ENCODE measurements at regions not wholly inside any gene's neighbourhood (a gene's known extent, or its start where the extent isn't known, plus 50 kb on each side); places are given as distances from the start of the nearest gene placed in this dataset.
A peak's percentile ranks its signal among the peaks of the same experiment; 100 is the strongest.

DNA sequence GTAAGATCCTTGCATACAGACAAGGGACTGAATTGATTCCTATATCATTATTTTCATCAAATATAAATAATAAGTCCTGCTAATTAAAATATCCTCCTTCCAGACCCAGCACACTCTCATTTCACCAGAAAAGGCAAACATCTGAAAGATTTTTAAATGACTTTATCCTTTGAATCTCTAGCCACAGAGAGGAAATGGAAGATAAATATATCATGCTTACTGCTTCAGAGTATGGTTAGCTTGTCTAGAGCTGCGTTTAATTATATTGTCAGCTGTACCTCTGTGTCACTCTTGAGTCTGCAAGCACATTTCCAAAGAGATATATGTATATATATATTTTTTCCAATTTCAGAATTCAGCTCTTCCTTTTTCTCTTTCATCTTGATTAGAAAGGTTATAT, 232.7 kb downstream of the TRIB2 start:
- ATAC-seq (ENCODE audit: poor library complexity) (no peak), DNase-seq (no peak)
- intact Hi-C loops (cut with DNase I): no loop called here

DNA sequence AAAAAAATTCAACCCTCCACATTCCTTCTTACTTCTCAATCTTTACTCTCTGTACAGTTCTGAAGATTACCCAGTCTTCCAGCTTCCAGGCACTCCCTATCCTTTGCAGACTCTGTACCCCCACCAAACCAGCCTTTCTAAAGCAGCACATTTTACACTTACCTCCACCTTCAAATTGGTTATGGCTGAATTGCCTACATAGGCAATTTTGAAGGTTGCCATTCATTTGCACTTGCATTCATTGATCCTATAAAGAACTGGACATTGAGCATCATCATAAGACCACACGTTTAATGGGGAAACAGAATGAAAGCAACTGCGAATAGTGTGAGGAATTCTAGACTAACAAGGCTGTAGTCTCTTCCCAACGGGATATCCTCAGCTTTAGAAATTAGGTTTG, 233.4 kb downstream of the TRIB2 start:
- DNase-seq (no peak), ATAC-seq (ENCODE audit: poor library complexity) (no peak)
- intact Hi-C loops (cut with DNase I): no loop called here

DNA sequence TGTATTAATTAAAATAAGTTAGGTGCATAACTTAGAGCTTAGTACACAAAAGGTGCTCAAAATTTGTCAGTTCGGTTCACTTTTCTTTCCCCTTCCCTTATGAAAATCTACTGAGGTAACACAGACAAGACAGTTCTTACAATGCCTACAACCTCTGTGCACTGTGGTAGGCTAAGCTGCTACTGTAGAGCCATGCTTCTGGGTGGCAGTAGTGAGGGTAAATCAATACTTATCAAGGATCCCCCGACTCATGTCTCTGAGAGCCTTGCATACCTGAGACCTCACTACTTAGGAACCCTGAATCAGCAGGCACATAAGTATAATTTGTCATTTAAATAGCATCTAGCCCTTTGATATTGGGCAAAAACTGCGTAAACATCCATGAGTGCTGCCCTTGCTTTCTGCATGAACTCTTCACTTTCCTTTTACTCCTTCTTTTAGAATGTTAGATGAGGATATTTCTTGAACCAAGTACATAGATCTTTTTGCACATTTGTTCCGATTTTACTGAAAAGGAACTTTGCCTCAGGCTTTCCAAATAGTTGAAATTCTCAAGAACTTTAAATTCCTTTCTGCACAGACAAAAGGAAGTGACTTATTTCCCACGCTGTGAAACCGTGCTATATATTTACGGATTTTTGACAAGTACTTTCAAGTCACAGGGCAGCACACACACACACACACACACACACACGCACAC, 234.4 kb downstream of the TRIB2 start:
- DNase-seq: no peak
- intact Hi-C loops (cut with DNase I): no loop called here
- no peak for ATAC-seq (ENCODE audit: poor library complexity)

DNA sequence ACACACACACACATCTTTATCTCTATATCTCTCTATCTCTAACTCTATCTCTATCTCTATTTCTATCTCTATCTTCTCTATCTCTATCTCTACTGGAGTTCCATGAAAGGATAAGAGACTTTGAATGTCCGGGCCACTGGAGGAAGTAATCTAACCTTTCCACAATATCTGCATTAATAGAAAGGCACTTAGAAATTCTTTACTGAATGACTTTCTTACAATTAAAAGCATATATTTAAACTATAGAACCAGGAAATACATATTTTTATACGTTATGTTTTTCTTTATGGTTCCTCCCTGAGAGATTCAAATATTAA, 234.9 kb downstream of the TRIB2 start:
- intact Hi-C loops (cut with DNase I): no loop called here
- ATAC-seq (ENCODE audit: poor library complexity) (no peak), DNase-seq (no peak)

DNA sequence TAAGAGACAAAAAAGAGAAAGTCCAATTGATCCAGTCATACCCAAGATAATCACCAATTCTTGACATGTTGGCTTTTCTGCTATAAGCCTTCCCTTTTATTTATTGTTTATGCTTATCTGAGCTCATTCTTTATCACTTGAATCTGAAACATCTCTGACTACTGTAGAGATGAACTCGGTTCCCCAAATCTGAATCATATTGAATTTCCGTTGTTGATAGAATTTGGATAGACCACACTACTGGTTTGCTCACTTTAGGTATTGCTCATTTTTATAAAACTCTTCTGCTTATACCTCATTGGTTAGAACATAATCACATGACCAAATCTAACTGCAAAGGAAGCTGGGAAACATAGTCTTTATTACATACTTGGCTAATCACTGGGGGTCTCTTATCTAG, 236.9 kb downstream of the TRIB2 start:
- DNase-seq (no peak), ATAC-seq (ENCODE audit: poor library complexity) (no peak)
- intact Hi-C loops (cut with DNase I): no loop called here

DNA sequence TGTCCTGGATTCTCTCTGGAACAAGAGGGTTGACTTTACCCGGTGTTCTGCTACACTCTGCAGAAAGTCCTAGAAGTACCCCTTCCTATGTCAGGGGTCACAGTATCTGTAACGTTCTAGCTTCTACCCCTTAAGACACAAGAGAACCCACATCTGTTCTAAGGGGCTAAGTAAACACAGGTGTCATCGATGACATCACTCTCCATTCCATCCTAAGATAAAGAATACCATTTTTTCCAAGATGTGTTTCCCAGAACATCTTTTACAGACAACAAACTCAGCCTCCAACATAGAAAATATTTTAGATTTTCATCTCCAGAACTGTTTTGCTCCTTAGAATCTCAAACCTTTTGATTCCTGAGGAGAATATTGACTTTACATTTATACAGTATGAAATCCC, 239.1 kb downstream of the TRIB2 start:
- DNase-seq (no peak), ATAC-seq (ENCODE audit: poor library complexity) (no peak)
- intact Hi-C loops (cut with DNase I): no loop called here

DNA sequence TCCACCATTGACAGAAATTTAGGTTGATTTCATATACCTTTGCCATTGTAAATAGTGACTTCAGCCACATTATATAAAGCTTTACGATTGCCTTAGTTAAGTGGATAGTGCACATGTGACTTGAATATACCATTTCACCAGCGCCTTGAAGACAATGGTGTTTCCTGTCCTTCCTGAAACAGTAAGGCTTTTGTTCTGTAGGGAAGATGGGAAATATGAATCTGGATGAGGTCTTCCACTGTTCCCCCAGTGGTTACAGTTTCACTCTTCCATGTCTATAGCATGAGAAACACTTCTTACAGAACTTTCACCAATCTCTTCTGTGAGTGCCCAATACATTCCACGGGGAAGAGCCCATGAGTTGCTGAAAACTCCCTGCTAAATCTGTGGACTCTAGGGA, 240.5 kb downstream of the TRIB2 start:
- intact Hi-C loops (cut with DNase I): no loop called here
- DNase-seq (no peak), ATAC-seq (ENCODE audit: poor library complexity) (no peak)

DNA sequence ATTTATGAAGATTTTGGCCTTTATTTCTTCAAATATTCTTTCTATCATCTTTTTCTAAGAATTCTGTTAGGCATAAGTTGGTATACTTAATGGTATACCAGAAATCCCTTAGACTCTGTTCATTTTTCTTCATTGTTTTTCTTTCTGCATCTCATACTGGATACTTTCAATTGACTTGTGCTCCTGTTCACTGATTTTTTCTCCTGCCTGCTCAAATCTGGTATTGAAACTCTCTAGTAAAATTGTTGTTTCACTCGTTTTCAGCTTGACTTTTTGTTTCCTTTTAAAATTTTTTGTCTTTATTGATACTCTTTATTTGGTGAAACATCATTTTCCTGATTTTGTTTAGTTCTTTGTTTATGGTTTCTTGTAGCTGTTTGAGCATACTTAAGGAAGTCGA, 243.2 kb downstream of the TRIB2 start:
- ATAC-seq (ENCODE audit: poor library complexity): no peak

DNA sequence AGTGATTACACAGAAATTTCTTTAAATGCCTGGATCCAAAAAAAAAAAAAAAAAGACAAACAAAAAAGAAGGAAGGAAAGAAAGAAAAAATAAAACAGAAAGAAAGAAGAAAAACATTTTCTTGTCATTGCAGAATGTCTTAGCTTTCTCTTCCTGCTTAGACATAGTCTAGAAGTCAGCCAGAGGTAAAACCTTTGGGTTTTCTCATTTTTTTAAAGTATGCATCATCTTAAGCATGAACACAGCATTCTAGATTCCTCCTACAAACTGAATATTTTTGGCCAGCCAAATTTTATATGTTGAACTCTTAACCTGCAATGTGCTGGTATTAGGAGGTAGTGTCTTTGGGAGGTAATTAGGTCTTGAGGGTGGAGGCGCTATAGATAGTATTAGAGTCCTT, 243.9 kb downstream of the TRIB2 start:
- intact Hi-C loops (cut with DNase I): no loop called here
- DNase-seq: no peak
- ATAC-seq (ENCODE audit: poor library complexity): no peak

More for the DNA sequence above, 243.2 kb downstream of the TRIB2 start:
- intact Hi-C loops (cut with DNase I): no loop called here
- DNase-seq: no peak

DNA sequence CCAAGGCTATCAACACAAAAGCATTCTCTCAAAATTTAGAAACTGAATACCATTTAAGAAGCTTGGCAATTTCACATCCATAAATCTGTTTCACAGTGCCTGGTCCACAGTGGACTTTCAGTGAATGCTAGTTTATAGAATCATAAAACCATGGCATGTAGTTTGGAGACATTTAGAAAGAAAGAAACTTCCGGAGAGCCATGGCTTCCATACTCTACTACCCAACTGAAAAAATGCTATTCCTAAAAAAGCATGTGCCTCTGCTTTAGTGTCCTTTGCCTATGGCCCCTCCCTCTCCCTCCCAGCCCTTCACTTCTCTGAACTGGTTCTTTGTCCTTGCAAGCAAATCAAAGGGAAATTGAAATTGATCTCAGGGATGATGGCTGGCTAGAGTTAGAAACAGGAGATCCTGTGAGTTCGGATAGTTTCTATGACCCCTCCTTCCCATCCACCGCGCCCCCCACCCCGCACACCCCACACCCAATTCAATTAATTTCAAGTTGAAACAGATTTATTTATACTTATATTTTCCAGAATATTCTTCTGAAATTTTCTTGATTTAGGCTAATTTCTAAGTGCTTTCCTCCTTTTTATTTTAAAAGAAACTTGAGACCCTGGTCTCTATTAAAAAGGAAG, 248.3 kb downstream of the TRIB2 start:
- intact Hi-C loops (cut with DNase I): no loop called here
- DNase-seq (no peak), ATAC-seq (ENCODE audit: poor library complexity) (no peak)

DNA sequence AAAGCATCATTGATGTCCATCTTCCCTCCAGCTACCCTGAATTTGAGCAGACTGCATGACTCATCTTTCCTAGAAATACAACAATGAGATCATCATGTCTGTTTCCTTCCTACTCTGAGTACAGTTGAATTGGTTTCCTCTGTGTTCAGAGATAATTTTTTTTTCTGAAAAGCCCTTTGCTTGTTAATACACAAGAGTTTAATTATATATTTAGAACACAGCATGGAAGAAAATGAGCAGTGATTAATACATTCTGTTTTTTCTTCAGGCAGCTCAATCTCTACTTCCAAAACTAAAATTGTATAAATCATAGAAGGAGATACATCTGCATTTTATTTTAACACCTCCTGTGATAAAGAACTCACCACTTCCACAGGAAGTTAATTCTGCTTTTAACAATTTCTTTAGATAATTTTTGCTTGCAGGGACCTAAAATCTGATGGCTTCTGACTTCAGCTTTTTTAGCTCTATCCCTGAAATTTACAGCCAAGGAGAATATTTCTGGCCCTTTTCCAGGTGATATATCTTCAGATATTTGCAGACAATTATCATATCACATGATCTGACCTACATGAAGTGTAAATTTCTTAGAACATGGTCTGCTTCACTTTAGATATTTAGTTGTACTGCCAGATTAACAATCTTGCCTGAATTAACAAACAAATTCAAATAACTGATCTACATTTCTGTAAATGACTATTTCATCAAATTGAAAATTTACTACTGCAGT, 249.0 kb downstream of the TRIB2 start:
- DNase-seq: no peak
- ATAC-seq (ENCODE audit: poor library complexity): peak; percentile 63
- intact Hi-C loops (cut with DNase I): no loop called here

DNA sequence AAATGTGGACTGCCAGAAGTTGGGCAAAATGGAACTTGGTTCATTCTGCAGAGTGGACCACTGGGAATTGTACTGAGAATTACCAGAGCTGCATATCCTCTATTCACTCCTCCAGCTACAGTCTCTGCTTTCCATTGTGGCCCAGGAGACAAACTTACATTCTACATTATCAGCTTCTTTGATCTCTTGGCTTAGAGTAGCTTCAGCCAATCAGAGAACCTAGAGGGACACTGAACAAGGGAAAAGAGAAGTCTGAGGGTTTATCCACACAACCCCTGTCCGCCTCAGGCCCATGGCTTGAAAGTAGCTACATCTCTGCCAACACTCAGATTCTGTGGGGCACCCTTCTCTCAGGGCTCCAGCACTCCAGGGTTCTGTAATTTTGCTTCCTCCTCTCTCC, 251.1 kb downstream of the TRIB2 start:
- ATAC-seq (ENCODE audit: poor library complexity) (no peak), DNase-seq (no peak)
- intact Hi-C loops (cut with DNase I): no loop called here

DNA sequence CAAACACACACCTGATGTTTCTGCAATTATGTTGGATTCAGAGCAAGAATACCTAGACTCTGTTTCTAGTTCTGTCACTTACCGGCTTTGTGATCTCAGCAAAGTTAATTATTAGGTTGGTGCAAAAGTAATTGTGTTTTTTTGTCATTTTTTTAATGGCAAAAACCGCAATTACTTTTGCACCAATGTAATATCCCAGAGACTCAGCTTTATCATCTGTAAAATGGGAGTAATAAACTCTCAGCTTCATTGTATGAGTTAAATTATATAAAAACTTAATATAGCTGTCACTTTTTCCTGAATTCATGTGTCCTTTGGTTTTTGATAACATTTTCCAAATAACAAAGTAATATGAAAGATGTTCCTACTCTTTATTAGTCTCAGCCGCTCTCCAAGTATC, 251.7 kb downstream of the TRIB2 start:
- intact Hi-C loops (cut with DNase I): no loop called here
- DNase-seq (no peak), ATAC-seq (ENCODE audit: poor library complexity) (no peak)

DNA sequence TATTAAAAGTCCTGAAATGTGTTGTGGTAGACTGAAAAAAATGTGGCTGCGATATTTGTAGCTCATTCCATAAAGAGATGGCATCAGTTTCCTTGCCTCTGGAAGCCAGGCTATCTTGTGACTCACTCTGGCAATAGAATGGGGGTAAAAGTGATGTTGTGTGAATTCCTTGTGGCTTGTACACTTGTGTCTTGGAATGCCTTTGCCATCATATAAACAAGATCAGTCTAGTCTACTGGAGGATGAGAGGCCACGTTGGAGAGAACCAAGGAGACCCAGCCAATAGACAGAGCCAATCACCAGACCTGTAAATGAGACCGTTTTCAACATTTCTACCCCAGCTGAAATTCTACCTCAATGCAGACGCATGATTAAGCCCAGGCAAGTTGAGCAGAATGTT, 254.1 kb downstream of the TRIB2 start:
- intact Hi-C loops (cut with DNase I): no loop called here
- no peak for DNase-seq

DNA sequence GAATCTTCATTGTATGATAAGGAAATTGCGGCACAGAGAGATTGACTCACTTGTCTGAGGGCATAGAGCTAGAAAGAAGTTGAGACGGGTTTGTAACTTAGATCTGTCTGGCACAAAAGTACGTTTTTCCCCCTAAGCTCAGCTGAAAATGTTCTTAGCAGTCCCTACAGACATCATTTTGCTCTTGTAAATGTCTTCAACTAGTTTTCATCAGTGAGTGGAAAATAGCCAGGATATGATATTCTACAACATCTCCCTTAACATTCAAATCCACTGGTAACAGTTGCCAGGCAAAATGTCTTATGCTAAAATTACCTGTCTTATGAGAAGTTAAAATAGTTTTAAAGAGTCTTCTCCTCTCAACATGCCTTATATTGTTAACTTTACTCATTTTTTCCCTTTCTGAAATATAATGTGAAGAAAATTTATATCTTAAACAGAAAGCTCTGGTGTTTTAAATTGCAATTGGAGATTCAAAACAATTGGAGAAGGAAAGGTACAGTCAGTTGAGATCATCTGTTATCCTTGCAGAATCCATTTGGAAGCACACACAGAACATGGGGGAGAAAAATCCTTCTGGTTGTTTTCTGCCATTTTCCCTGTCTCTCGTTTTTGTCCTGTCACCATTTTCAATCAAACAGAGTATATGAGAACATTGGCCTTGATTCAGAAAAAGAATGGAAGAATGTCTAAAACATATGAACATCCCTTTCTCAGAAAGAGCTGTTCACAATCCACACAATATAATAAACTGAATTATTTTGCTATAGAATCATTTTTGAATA, 255.0 kb downstream of the TRIB2 start:
- DNase-seq: no peak
- no peak for ATAC-seq (ENCODE audit: poor library complexity)
- intact Hi-C loops (cut with DNase I): no loop called here

More for the DNA sequence above, 254.1 kb downstream of the TRIB2 start:
- ATAC-seq (ENCODE audit: poor library complexity): no peak

DNA sequence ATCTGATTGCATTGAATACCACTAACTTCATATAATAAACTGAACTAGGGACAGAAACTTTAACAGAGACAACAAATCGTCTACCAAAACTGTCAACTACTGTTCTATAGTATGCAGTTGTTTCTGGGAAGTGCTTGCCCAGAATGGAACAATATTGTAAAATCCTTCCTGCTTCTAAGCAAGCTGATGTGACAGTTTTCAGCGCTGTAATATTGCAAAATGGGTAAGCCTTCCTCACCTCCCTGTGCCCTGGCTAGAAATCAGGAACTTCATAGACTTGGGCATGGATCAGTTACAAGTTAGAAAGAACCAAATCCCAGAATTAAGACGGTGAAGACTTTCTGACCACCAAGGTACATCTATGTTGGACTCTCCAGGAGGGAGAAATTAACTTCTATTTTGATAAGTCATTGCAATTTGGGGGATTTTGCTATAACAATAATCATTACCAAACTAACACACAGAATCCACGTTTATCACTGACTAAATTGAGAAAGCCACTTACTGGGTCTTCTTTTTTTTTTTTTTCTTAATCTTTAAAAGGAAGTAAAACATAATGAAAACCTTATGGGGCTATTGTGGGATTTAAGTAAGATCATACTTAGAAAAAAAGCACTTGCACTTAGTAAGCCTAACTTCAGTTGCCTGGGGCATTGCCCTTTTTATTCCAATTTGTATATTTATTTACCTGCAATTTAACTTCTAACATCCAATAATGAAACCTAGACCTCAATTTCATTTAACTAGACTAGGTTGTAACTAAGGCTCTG, 261.5 kb downstream of the TRIB2 start:
- ATAC-seq (ENCODE audit: poor library complexity) (peak; percentile 38), DNase-seq (no peak)
- intact Hi-C loops (cut with DNase I): no loop called here

DNA sequence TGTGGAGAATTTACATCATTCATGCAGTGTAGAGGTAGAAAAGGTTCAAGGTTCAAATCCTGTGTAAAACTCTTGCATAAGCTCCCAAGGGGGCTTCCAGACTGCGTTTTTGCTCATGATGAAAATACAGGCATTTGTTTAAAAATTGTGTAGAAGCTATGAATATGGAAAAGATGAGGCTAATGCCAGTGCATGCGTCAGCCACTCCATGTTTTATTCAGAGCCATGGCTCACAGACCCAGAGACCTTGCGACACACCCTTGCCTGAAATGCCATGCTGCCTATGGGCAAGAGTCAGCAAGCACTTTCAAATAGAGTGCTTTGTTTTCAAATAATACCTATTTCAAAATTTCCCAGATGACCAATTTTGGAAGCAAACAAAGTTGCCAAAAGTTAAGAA, 262.3 kb downstream of the TRIB2 start:
- ATAC-seq (ENCODE audit: poor library complexity): no peak
- intact Hi-C loops (cut with DNase I): no loop called here
- no peak for DNase-seq

DNA sequence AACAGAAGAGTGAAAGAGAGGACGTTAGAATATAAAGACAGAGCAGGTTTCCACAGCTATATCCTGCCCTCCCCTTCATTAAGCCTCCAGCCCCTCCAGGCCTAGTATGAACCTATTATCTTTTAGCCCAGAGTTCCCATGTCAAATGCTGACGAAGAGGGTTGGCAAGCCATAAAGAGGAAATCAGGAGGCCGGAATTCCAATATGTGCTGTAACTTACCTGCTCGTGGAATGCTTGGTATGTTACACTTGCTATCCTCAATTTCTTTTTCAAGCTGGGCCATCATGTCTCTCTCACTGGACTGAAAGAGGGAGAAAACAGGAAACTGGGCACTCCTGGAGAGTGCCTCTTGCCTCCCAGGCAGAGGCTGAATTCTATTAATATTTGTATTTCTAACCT, 264.1 kb downstream of the TRIB2 start:
- DNase-seq (no peak), ATAC-seq (ENCODE audit: poor library complexity) (no peak)
- intact Hi-C loops (cut with DNase I): no loop called here

DNA sequence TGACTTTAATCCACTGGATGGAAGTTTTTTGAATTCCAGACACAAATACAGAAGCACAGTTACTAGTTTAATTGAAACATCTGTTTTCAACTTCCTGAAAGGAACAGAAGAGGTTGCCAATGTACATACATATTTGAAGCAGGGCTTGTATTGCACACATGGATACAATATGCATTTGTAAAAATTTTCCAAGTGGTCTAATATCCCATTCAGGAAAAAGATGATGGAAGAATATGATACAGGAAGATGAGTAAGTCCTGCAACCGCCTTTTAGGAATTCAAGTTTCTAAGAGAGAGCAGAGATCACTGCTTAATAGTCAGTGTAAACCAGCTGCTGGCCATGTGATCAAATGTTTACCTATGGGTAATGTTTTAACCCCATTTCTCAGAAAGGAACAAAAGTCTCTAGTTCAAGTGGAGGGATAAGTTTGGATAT, 265.4 kb downstream of the TRIB2 start:
- intact Hi-C loops (cut with DNase I): no loop called here
- ATAC-seq (ENCODE audit: poor library complexity): no peak
- no peak for DNase-seq
